A549 (cell line): ENCODE measurements at regions not wholly inside any gene's neighbourhood (a gene's known extent, or its start where the extent isn't known, plus 50 kb on each side); places are given as distances from the start of the nearest gene placed in this dataset.
A peak's percentile ranks its signal among the peaks of the same experiment; 100 is the strongest.

Source experiments
- ATAC-seq, 2 experiments: fragments of 200-7000 bp in 1 of 2; fragments of >200 bp in 1 of 2; cut with Nextera tagmentation in 1 of 2; cut with Tn5 transposase in 1 of 2; 3 replicates each; pipeline versions ENCODE4 v1.8.0 to v1.9.1; 2018 to 2020; ENCODE audit warnings: mild to moderate bottlenecking in 1 of 2, moderate library complexity in 1 of 2
- CTCF ChIA-PET: fragments of 300-600 bp; sonication (Branson Sonifier 250); formaldehyde crosslinking; extraction: SDS; loops from one replicate; lab custom pipeline; 2021; ENCODE audit warnings: antibody characterized with exemption, inconsistent platforms; lab: Yijun Ruan, JAX
- POLR2A ChIA-PET: fragments of 350-600 bp; formaldehyde crosslinking; extraction: SDS; loops from one replicate; lab custom pipeline; 2021; ENCODE audit warnings: antibody characterized with exemption, inconsistent platforms; lab: Yijun Ruan, JAX
- DNase-seq, 2 experiments: peaks; one replicate each; pipeline versions ENCODE4 v3.0.0 to v3.0.0-alpha.2; 2011 to 2016; ENCODE audit warnings: low read depth in 1 of 2, low spot score in 1 of 2
- FAIRE-seq: peaks from 2 replicates; lab custom pipeline; 2011; peaks lifted over from hg19 to GRCh38; lab: Jason Lieb, UNC
- H3K27ac ChIP-seq, 2 experiments: fragments of >200 bp; sonication (Bioruptor Twin); formaldehyde crosslinking; 3 replicates each; pipeline ENCODE4 v1.5.1; 2016 to 2017
- H3K4me1 ChIP-seq: fragments of >200 bp; sonication (Bioruptor Twin); formaldehyde crosslinking; 3 replicates; pipeline ENCODE4 v1.6.1; 2016
- H3K4me2 ChIP-seq: fragments of >200 bp; sonication (Bioruptor Twin); formaldehyde crosslinking; 3 replicates; pipeline ENCODE4 v1.6.1; 2016
- H3K4me3 ChIP-seq: fragments of >200 bp; sonication (Bioruptor Twin); formaldehyde crosslinking; 3 replicates; pipeline ENCODE4 v1.5.1; 2016
- H3K9me3 ChIP-seq: fragments of >200 bp; sonication (Bioruptor Twin); formaldehyde crosslinking; 3 replicates; pipeline ENCODE4 v1.6.1; 2016
- CBX2 ChIP-seq: fragments of 200-600 bp; sonication (generic); IDR thresholded peaks from 2 replicates; pipeline ENCODE4 v1.6.1; 2016; ENCODE audit warnings: low read depth, mild to moderate bottlenecking, borderline replicate concordance
- CBX8 ChIP-seq: fragments of 200-600 bp; sonication (generic); IDR thresholded peaks from 2 replicates; pipeline ENCODE4 v1.6.1; 2016
- CHD2 ChIP-seq: fragments of 150-350 bp; IDR thresholded peaks from 2 replicates; pipeline ENCODE4 v1.6.1; 2014; ENCODE audit warnings: low read length; ENCODE audit not compliant: partially characterized antibody
- EP300 ChIP-seq, 2 experiments: fragments of >200 bp; sonication (Bioruptor Twin); formaldehyde crosslinking; IDR thresholded peaks; 2 replicates in 1 of 2; 3 replicates in 1 of 2; pipeline ENCODE4 v1.6.1; 2016 to 2017
- FOSL2 ChIP-seq, 2 experiments: fragments of 450-650 bp in 1 of 2; fragments of >200 bp in 1 of 2; sonication (Bioruptor Twin) in 1 of 2; formaldehyde crosslinking; IDR thresholded peaks; 2 replicates each; pipeline versions ENCODE4 v1.5.0 to v1.6.1; 2016 to 2020; ENCODE audit warnings: mild to moderate bottlenecking in 1 of 2, moderate library complexity in 1 of 2
- HEYL ChIP-seq: fragments of 250-450 bp; sonication (Bioruptor Pico); IDR thresholded peaks from 2 replicates; pipeline ENCODE4 v1.8.0; 2021; ENCODE audit warnings: mild to moderate bottlenecking, moderate library complexity
- HOXB13 ChIP-seq: fragments of 250-450 bp; sonication (Bioruptor Pico); IDR thresholded peaks from 2 replicates; pipeline ENCODE4 v1.5.0; 2020; ENCODE audit warnings: low read depth, mild to moderate bottlenecking, moderate library complexity
- MAFK ChIP-seq: fragments of 450-650 bp; IDR thresholded peaks from 2 replicates; pipeline ENCODE4 v1.6.1; 2014; ENCODE audit not compliant: partially characterized antibody
- MYC ChIP-seq: IDR thresholded peaks from 2 replicates; pipeline ENCODE4 v1.6.1; 2012; ENCODE audit warnings: mild to moderate bottlenecking, inconsistent platforms, low read length, improper control_type of control experiment, borderline replicate concordance
- TP53 ChIP-seq: fragments of 250-450 bp; sonication (Bioruptor Pico); IDR thresholded peaks from 2 replicates; pipeline ENCODE4 v1.5.0; 2021; ENCODE audit warnings: mild to moderate bottlenecking, moderate library complexity
- WGBS: methylation state at CpG from one replicate; pipeline ENCODE4 v1.1.6; 2017; ENCODE audit errors: missing lambda C conversion rate; 5-methylcytosine and 5-hydroxymethylcytosine counted together
- TF ChIP-seq, protein P1 (sequence below): fragments of >200 bp; sonication (Bioruptor Twin); formaldehyde crosslinking; IDR thresholded peaks from 2 replicates; pipeline ENCODE4 v1.6.1; 2016
- TF ChIP-seq, protein P2 (sequence below): fragments of >200 bp; sonication (Bioruptor Twin); formaldehyde crosslinking; IDR thresholded peaks from 3 replicates; pipeline ENCODE4 v1.6.1; 2016

DNA sequence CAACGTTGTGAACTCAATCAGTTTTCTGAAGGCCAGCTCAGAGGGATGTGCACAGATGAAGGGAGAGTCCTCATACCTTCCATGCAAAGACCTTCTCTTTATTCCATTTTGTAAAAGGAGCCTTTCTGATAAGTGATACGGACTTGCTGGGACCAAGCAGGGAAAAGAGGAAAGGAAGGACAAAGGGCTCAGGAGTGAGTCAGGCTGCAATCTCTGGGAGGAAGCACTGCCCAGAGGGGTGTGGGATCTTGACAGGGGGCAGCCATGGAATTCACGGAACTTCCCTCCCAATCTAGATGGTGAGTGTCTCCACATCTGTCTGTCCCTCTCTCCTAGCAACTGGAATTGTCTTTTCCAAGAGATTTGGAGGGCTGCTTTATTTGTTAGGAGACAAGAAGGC is 281.4 kb upstream of the CELF4 start:
- Histone ChIP-seq H3K4me1 (no peaks in the 10 kb centered on the region), H3K27ac (no peak overlapping the region), H3K4me2 (no peak overlapping the region), H3K9me3 (no peaks in the 10 kb centered on the region), H3K4me3 (no peak overlapping the region)
- no peak for FAIRE-seq
- ChIA-PET POLR2A (no interaction called here), CTCF (no interaction called here)
- no peak for TF ChIP-seq EP300 (IDR thresholded peaks at IDR 0.05)
- TF ChIP-seq, protein P1, sequence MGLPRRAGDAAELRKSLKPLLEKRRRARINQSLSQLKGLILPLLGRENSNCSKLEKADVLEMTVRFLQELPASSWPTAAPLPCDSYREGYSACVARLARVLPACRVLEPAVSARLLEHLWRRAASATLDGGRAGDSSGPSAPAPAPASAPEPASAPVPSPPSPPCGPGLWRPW, result no peak
- DNase-seq, result no peak
- ATAC-seq, result no peak
- 5% methylated on average over 3 of the region's 3 CpGs for WGBS

DNA sequence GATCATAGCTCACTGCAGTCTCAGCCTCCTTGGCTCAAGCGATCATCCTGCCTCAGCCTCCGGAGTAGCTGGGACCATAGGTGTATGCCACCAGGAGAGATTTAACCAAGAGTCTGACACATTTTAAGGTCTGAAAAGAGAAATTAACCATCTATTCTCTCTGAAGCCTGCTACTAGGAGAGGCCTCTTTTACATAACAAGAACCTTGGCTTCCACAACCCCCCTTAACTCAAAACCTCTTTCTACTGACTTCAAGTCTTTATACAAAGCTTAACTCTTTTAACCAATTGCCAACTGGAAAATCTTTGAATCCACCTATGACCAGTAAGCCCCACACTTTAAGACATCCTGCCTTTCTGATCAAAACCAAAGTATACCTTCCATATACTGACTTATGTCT is 279.9 kb upstream of the CELF4 start:
- TF ChIP-seq CHD2, result no peak
- TF ChIP-seq CBX8, result no peak
- no peak for TF ChIP-seq HEYL (CRISPR knock-in tag)
- TF ChIP-seq, protein P2, sequence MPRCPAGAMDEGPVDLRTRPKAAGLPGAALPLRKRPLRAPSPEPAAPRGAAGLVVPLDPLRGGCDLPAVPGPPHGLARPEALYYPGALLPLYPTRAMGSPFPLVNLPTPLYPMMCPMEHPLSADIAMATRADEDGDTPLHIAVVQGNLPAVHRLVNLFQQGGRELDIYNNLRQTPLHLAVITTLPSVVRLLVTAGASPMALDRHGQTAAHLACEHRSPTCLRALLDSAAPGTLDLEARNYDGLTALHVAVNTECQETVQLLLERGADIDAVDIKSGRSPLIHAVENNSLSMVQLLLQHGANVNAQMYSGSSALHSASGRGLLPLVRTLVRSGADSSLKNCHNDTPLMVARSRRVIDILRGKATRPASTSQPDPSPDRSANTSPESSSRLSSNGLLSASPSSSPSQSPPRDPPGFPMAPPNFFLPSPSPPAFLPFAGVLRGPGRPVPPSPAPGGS, result no peak
- Histone ChIP-seq H3K27ac (no peak overlapping the region), H3K4me2 (no peak overlapping the region), H3K9me3 (no peaks in the 10 kb centered on the region), H3K4me1 (no peaks in the 10 kb centered on the region), H3K4me3 (no peak overlapping the region)
- FAIRE-seq, result no peak
- 94% methylated on average over 2 of the region's 2 CpGs for WGBS
- ChIA-PET POLR2A (no interaction called here), CTCF (no interaction called here)
- ATAC-seq, result no peak
- DNase-seq, result no peak

DNA sequence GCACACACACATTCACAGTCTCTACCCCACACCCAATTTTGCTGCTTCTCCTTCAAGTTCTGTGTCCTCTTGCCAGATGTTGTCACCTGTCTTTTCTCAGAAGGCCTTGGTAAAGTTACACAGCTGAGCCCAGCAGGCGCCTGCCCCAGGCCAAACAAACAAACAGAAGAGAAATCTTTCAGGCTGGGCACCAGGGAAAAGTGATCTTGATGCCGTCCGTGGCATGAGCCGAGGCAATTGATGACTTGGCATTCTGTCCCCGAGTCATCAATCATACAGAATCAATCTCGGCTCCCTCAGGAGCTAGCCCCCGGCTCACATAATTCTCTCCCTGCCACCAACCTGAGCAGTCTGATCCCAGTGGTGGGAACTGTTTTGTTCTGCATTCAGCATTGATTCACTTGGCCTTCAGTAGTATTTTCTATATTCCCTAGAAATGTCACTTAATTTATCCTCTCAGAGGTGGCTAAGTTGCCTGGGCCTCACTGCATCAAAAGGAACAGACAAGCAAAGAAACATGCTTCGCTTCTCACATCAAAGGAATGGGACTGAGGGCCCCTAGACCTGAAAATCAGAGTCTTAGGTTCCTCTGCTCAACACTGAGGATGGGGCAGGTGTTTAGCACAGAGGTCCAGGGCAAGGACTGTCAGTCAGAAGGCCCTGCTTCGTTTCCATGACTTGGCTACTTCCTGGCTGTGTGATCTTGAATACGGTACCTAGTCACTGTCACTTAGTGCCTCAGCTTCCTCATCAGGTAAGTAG is 278.8 kb upstream of the CELF4 start:
- ATAC-seq, result no peak
- POLR2A ChIA-PET, result no interaction called here
- WGBS, result 6% methylated on average over 10 of the region's 10 CpGs
- H3K4me2 ChIP-seq, result no peak overlapping the region
- TF ChIP-seq MYC (no peak), HOXB13 (no peak), FOSL2 (IDR thresholded peaks at IDR 0.05) (no peak), FOSL2 (CRISPR knock-in tag; IDR thresholded peaks at IDR 0.05) (no peak), TP53 (CRISPR knock-in tag) (no peak)
- TF ChIP-seq, protein P2, result no peak
- TF ChIP-seq, all 56 proteins: peak for 0
- DNase-seq, result no peak
- Histone ChIP-seq H3K4me3 (no peak overlapping the region), H3K9me3 (no peaks in the 10 kb centered on the region), H3K4me1 (no peaks in the 10 kb centered on the region), H3K27ac (no peak overlapping the region)
- CTCF ChIA-PET, result no interaction called here
- no peak for FAIRE-seq

DNA sequence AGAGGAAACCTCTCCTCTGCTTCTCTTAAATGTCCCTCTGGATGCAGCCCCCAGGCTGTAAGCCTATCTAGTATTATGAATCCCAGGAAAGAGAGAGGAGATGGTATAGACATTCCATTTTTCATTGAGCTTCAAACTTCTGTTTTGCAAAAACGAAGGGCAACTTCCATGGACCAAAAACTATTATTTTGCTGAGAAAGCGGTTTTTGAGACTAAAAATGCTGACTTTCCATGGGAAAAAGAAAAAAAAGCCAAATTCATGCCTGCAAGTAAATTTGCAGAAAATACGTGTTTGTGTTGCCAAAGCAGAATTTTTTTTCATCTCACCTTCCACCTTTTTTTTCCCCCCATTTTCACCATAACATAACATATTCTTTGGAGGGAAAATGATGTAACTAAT is 272.5 kb upstream of the CELF4 start:
- ATAC-seq (no peak), FAIRE-seq (no peak), DNase-seq (no peak)
- Histone ChIP-seq H3K4me1 (no peaks in the 10 kb centered on the region), H3K4me2 (no peak overlapping the region), H3K27ac (no peak overlapping the region), H3K4me3 (no peak overlapping the region), H3K9me3 (no peaks in the 10 kb centered on the region)
- POLR2A ChIA-PET, result no interaction called here
- TF ChIP-seq CBX2 (no peak), MAFK (peak; percentile 55)
- CTCF ChIA-PET, result no interaction called here
- WGBS, result 0% methylated on average over 3 of the region's 3 CpGs
